HS-27A (cell line): ENCODE measurements at regions not wholly inside any gene's neighbourhood (a gene's known extent, or its start where the extent isn't known, plus 50 kb on each side); places are given as distances from the start of the nearest gene placed in this dataset.
A peak's percentile ranks its signal among the peaks of the same experiment; 100 is the strongest.

ENCODE experiments used
- DNase-seq: peaks from one replicate; pipeline ENCODE4 v3.0.0-alpha.2; 2012; ENCODE audit warnings: low read depth, missing footprints

DNA sequence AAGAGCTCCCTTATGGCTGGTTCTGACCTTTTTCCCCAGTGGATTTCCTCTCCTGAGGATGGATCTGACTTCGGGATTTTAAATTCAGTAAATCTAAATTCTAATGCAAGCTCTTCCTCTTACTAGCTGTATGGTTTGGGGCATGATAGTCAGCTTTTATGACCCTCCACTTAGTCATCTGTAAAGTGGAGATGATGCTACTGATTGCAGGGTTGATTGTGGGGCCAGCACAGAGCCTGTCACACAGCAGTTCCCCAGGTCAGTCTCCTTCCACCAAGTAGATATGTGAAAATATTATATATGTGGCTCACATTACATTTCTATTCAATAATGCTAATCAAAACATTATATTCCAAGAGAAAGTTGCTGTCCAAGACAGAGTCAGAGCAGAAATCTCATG, 141.3 kb upstream of the UBE2E1 start:
- DNase-seq: no peak

GRCh38 chr3:23665741-23666140, 140.0 kb upstream of the UBE2E1 start:
- no peak for DNase-seq

DNA sequence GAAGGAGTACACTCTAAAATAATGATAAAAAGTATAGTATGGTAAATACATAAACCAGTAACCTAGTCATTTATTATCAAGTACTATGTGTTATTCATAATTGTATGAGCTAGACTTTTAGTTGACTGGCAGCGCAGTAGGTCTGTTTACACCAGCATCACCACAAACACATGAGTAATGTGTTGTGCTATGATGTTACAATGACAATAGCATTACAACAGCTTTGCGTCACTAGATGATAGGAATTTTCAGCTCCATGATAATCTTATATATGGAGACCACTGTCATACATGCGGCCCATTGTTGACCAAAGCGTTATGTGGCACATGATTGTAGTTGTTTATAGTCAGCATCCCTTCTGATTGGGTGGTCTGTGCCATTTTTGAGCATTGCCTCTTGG, 138.9 kb upstream of the UBE2E1 start:
- DNase-seq: no peak

DNA sequence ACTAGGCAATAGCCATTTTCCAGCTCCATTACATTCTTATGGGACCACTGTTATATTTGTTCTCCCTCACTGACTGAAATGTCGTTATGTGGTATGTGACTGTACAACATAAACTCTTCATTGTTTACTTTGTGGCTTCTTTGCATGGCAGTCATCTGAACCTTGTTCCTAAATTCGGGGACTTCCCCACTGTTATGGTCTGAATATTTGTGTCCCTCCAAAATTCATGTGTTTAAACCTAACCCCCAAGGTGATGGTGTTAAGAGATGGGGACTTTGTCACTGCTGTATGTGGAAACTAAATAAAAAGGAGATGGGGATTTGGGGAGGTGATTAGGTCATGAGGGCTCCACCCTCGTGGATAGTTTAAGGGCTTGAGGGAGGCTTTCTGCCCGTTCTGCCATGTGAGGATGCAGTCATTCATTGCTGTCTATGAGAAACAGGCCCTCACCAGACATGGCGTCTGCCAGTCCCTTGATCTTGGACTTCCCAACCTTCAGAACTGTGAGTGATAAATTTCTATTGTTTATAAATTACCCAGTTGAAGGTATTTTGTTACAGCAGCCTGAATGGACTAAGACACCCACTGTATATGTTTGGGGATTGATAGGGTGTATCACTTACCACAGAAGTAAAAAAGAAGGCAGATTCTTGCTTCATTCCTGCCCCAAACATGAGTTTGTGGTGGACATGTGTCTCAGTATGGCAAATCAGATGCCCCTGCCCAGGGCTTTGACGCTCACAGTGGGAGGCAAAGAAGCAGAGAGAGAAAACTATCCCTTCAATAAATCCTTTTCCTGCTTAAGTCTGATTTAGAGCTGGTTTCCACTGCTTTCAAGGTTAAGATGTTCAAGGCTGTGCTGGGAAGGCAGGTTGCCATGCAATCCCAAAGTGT, 138.0 kb upstream of the UBE2E1 start:
- DNase-seq: no peak

GRCh38 chr3:23668430-23668904, 137.3 kb upstream of the UBE2E1 start:
- peak; percentile 81 for DNase-seq

DNA sequence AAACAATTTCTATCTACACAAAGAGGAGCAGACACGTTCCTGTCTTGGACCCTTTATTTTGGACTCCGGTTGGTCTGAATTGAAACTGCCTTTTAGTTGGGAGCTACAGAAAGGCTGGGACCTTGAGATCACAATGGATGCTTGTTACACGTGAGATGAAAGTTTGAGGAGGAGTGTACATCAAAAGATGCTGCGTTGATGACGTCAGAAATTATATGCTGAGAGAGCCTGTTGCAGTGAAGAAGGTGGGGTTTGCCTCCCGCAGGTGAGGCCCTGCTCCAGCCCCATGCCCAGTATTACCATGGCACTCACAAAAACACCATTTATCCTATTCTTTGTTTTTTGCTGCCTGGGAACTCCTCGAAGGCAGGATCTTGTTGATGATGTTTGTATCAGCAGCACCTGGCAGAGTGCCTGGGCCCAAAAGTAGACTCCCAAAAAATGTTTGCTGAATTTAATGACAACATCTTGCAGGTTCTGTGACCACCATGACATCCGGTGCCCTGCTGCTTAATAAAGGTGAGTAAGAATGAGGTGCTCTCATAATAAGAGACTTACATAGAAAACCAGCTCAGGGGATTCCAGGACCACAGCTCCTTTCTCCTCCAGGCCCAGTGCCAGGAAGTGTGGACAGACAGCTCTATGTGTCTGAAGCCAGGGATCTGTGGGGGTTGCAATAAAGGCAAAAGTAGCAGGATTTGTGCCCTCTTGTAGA, 136.1 kb upstream of the UBE2E1 start:
- no peak for DNase-seq

GRCh38 chr3:23671851-23672589, 133.7 kb upstream of the UBE2E1 start:
- DNase-seq: no peak

DNA sequence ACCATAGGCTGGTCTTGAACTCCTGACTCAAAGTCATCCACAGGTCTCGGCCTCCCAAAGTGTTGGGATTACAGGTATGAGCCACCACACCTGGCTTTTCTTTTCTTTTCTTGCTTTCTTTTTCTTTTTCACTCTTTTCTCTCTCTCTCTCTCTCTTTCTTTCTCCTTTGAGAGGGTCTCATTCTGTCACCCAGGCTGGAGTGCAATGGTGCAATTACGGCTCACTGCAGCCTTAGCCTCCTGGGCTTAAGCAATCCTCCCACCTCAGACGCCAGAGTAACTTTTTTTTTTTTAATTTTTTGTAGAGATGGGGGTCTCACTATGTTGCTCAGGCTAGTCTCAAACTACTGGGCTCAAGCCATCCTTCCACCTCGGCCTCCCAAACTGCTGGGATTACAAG, 133.1 kb upstream of the UBE2E1 start:
- no peak for DNase-seq

- DNase-seq: no peak
These were observed 130.7 kb upstream of the UBE2E1 start for GRCh38 chr3:23675010-23675409.

GRCh38 chr3:23676093-23676492, 129.7 kb upstream of the UBE2E1 start:
- no peak for DNase-seq

GRCh38 chr3:23682646-23683045, 123.1 kb upstream of the UBE2E1 start:
- DNase-seq: no peak

DNA sequence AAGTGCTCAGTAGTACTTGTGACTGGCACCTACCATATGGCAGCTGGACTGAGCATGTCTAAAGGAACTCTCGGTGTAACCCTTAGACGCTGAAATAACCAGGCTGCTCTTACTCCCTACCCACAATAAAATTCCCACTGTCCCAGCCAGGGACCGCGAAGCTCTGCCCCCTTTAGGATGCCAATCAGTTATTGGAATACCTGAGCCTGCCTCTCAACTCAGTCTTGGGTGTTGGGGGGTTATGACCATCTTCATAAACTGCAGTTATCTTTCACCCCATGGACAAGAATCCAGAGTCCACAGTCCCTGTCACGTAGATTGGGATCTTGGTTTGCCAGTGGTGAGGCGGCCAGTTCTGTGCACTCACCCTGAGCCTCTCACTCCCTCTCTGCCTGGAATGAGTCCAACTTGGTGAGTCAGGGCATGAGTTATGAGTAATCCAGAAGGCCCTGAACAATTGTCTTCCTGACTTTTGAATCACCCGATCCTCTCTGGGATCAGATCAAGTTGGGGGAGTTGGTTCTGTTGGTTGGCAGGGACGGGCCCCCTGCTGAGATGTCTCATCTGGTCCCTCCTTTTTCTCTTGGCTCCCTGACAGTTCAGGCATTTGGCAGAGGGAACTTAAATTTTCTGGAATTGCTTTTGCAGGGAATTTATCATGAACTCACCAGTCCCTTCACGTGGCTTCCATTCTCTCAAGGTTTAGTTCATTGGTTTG, 120.1 kb upstream of the UBE2E1 start:
- peak; percentile 100 for DNase-seq

DNA sequence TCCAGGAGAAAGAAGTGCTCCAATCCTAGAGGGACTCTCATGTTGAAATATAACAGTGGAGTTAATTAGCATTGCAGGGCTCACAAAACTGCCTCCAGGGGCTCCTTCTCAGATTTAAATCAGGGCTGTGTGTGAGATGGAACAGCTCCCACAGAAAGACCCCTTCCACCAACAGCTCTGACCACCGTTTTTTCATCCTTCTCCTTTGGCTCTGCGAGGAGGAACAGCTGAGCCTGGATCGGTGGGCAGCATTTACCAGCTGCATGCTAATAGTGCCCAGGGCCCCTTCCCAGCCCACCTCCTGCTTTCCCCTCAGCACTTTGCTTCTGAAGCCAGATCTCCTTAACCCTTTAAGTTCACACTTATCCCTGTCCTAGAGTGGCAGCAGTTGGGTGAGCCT, 119.2 kb upstream of the UBE2E1 start:
- DNase-seq: no peak

DNA sequence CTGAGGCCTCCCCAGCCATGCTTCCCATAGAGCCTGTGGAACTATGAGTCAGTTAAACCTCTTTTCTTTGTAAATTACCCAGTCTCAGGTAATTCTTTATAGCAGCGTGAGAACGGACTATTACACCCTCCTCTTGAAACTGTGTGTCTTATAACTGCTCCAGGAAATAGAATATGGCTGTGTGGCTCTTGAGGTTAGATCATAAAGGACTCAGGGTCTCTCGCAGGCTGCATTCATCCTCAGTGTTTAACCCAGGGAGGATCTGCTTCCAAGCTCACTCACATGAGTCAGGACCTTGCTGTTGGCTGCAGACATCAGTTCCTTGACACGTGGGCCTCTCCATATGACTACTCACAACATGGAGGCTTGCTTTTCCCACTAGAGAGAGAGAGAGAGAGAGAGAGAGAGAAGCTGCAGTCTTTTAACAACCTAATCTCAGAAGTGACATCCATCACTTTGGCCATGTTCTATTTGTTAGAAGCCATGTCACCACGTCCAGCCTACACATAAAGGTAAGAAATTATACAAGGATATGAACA, 114.3 kb upstream of the UBE2E1 start:
- no peak for DNase-seq

- no peak for DNase-seq
These were observed 108.9 kb upstream of the UBE2E1 start for GRCh38 chr3:23696842-23697241.

GRCh38 chr3:23697416-23697815, 108.3 kb upstream of the UBE2E1 start:
- no peak for DNase-seq

- DNase-seq: no peak
These were observed 107.0 kb upstream of the UBE2E1 start for GRCh38 chr3:23698652-23699313.

- DNase-seq: no peak
These were observed 105.1 kb upstream of the UBE2E1 start for GRCh38 chr3:23700616-23701015.

- no peak for DNase-seq
These were observed 103.8 kb upstream of the UBE2E1 start for GRCh38 chr3:23701716-23702597.

DNA sequence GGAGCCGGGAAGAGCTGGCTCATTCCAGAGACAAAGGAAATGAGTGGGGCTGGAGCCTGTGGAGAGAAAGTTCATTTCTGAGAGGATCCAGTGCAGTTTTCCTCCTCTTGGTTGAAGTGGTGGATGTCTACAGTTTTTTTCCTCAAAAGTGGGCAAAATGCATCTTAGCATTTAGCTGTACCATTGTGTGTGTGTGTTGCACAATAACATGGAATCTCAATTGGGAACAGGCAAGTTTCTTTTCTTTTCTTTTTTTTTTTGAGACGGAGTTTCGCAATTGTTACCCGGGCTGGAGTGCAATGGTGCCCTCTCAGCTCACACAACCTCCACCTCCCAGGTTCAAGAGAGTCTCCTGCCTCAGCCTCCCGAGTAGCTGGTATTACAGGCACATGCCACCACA, 101.5 kb upstream of the UBE2E1 start:
- no peak for DNase-seq
